Hepatocyte (in vitro differentiated cells): ENCODE measurements at regions not wholly inside any gene's neighbourhood (a gene's known extent, or its start where the extent isn't known, plus 50 kb on each side); places are given as distances from the start of the nearest gene placed in this dataset.

ENCODE experiments used
- DNase-seq: peaks from one replicate; pipeline ENCODE4 v3.0.0-alpha.2; 2016; ENCODE audit warnings: low spot score
- H2AFZ ChIP-seq: fragments of 200-600 bp; sonication (generic); 2 replicates; pipeline ENCODE4 v1.6.0; 2016; ENCODE audit warnings: antibody characterized with exemption, mild to moderate bottlenecking
- H3K27ac ChIP-seq: fragments of 200-600 bp; sonication (generic); 2 replicates; pipeline ENCODE4 v1.5.1; 2016; ENCODE audit warnings: mild to moderate bottlenecking
- H3K27me3 ChIP-seq: fragments of 200-600 bp; sonication (generic); 2 replicates; pipeline ENCODE4 v1.6.1; 2016
- H3K36me3 ChIP-seq: fragments of 200-600 bp; sonication (generic); replicated peaks from 2 replicates; pipeline ENCODE4 v1.5.1; 2016; ENCODE audit warnings: low read depth; ENCODE audit not compliant: insufficient read depth
- H3K4me1 ChIP-seq: fragments of 200-600 bp; sonication (generic); 2 replicates; pipeline ENCODE4 v1.5.1; 2016; ENCODE audit warnings: mild to moderate bottlenecking, moderate library complexity; ENCODE audit not compliant: insufficient read depth
- H3K4me2 ChIP-seq: fragments of 200-600 bp; sonication (generic); 2 replicates; pipeline ENCODE4 v1.6.0; 2016
- H3K4me3 ChIP-seq: fragments of 200-600 bp; sonication (generic); 2 replicates; pipeline ENCODE4 v1.5.1; 2016; ENCODE audit warnings: mild to moderate bottlenecking
- H3K79me2 ChIP-seq: fragments of 200-600 bp; sonication (generic); 2 replicates; pipeline ENCODE4 v1.6.0; 2017; ENCODE audit warnings: mild to moderate bottlenecking
- H3K9me2 ChIP-seq: fragments of 200-600 bp; sonication (generic); replicated peaks from 2 replicates; pipeline ENCODE4 v1.6.0; 2017; ENCODE audit warnings: mild to moderate bottlenecking; ENCODE audit not compliant: insufficient read depth
- H3K9me3 ChIP-seq: fragments of 200-600 bp; sonication (generic); 2 replicates; pipeline ENCODE4 v1.5.1; 2016; ENCODE audit warnings: low read depth, mild to moderate bottlenecking
- H4K20me1 ChIP-seq: fragments of 200-600 bp; sonication (generic); 2 replicates; pipeline ENCODE4 v1.6.0; 2016; ENCODE audit warnings: mild to moderate bottlenecking; ENCODE audit not compliant: insufficient read depth, poor library complexity, severe bottlenecking
- EZH2 ChIP-seq: fragments of 200-600 bp; sonication (generic); IDR thresholded peaks from 2 replicates; pipeline ENCODE4 v1.6.1; 2016; ENCODE audit warnings: antibody characterized with exemption, mild to moderate bottlenecking, borderline replicate concordance
- EZH2phosphoT487 ChIP-seq: fragments of 200-600 bp; sonication (generic); IDR thresholded peaks from one replicate; pipeline ENCODE4 v1.6.1; 2018; ENCODE audit warnings: antibody characterized with exemption, mild to moderate bottlenecking, low read depth, moderate library complexity; ENCODE audit not compliant: unreplicated experiment, severe bottlenecking
- WGBS: methylation state at CpG from one replicate; pipeline ENCODE4 v1.1.6; 2016; ENCODE audit warnings: low lambda C conversion rate; ENCODE audit errors: missing lambda C conversion rate; 5-methylcytosine and 5-hydroxymethylcytosine counted together
- TF ChIP-seq, protein P1 (sequence below): fragments of 200-600 bp; sonication (generic); IDR thresholded peaks from 2 replicates; pipeline ENCODE4 v1.5.1; 2016; ENCODE audit warnings: antibody characterized with exemption, mild to moderate bottlenecking; ENCODE audit not compliant: poor library complexity

DNA sequence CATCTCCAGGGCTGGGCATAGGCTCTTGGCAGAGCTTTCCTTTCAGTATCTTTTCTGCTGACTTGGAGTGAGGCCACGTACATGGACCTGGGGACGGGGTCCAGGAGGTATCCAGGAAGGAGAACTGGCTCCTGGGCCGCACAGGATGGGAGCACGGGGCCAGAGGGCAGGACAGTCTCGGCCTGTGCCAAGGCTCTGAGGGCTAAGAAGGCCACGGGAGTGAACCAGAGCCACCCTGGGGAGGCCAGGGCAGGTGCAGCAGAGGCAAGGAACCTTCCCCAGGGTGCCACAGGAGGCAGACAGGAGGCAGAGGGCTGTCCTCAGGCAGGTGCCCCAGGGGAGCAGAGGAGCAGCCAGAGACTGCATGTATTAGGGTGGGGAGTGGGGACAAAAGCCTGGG lies 50.3 kb downstream of the PLXNA1 start:
- DNase-seq: no peak
- no peaks in the 10 kb centered on the region for H3K79me2 ChIP-seq
- H3K27me3 ChIP-seq: no peaks in the 10 kb centered on the region
- TF ChIP-seq, protein P1, sequence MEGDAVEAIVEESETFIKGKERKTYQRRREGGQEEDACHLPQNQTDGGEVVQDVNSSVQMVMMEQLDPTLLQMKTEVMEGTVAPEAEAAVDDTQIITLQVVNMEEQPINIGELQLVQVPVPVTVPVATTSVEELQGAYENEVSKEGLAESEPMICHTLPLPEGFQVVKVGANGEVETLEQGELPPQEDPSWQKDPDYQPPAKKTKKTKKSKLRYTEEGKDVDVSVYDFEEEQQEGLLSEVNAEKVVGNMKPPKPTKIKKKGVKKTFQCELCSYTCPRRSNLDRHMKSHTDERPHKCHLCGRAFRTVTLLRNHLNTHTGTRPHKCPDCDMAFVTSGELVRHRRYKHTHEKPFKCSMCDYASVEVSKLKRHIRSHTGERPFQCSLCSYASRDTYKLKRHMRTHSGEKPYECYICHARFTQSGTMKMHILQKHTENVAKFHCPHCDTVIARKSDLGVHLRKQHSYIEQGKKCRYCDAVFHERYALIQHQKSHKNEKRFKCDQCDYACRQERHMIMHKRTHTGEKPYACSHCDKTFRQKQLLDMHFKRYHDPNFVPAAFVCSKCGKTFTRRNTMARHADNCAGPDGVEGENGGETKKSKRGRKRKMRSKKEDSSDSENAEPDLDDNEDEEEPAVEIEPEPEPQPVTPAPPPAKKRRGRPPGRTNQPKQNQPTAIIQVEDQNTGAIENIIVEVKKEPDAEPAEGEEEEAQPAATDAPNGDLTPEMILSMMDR: no peak
- TF ChIP-seq EZH2 (no peak), EZH2phosphoT487 (no peak)
- H2AFZ ChIP-seq: no peak overlapping the region
- H3K36me3 ChIP-seq: no peaks in the 10 kb centered on the region
- no peaks in the 10 kb centered on the region for H4K20me1 ChIP-seq
- no peak overlapping the region for H3K27ac ChIP-seq
- H3K4me2 ChIP-seq: no peak overlapping the region
- no peaks in the 10 kb centered on the region for H3K9me3 ChIP-seq
- 97% methylated on average over 6 of the region's 6 CpGs for WGBS
- H3K4me3 ChIP-seq: no peak overlapping the region
- H3K4me1 ChIP-seq: no peaks in the 10 kb centered on the region
- H3K9me2 ChIP-seq: no peaks in the 10 kb centered on the region

DNA sequence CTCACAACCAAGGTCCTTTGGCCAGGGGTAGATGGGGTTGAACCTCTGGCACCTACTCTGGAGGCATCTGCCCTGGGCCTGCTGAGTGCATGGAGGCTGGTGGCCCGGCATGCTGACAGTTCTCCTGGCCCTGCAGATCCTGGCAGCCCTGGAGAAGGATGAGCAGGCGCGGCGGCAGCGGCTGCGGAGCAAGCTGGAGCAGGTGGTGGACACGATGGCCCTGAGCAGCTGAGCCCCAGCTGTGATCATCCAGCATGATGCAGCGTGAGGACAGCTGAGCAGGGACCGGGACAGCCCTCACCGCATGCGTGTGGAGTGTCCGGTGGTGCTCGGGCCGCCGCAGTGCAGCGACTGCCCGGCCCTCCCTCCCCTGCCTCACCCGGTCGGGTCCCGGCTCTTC lies 50.9 kb downstream of the PLXNA1 start:
- Histone ChIP-seq H3K4me1 (no peaks in the 10 kb centered on the region), H3K27me3 (no peaks in the 10 kb centered on the region), H3K4me3 (no peak overlapping the region), H3K9me3 (no peaks in the 10 kb centered on the region), H3K4me2 (no peak overlapping the region), H3K27ac (no peak overlapping the region), H3K79me2 (no peaks in the 10 kb centered on the region), H2AFZ (no peak overlapping the region), H3K9me2 (no peaks in the 10 kb centered on the region), H4K20me1 (no peaks in the 10 kb centered on the region), H3K36me3 (no peaks in the 10 kb centered on the region)
- TF ChIP-seq EZH2phosphoT487 (no peak), EZH2 (no peak)
- TF ChIP-seq, protein P1: no peak
- no peak for DNase-seq
- 97% methylated on average over 16 of the region's 20 CpGs for WGBS

DNA sequence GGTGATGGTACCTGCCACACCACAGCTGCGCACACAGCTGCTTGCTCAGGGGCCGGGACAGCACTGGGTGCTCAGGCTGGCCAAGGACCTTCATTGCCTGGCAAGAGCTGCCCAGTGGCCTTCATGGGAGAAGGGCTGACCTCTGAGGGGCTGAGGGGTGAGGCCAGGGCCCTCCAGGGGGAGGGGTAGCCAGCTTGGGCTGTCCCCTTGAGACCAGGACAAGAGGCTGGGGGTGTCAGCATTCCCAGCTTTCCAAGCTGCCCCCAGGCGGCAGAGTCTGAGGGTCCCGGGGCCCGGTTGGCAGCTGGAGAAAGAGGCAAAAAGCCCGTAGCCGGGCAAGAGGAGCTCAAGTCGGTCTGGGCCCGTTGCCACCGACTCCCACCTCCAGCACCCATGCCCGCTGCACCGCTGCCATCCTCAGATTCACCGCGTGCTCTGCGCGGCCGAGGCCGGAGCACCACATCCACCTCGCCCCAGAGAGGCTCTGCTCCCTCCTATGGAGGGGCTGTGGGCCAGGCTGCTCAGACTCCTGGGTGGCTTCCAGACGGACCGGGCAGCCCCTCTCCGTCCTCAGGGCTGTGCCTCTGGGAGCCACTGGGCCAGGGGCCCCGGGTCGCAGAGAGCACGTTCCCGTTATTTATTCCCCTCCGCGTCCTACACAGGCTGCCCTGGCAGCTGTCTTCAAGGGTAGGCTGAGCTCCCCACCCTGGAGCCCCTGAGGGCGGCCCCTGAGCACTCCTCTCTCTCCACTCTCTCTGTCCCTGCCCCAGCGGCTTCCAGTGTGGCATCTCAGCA lies 51.5 kb downstream of the PLXNA1 start:
- no peaks in the 10 kb centered on the region for H4K20me1 ChIP-seq
- no peak overlapping the region for H3K4me2 ChIP-seq
- DNase-seq: no peak
- H3K27me3 ChIP-seq: no peaks in the 10 kb centered on the region
- no peaks in the 10 kb centered on the region for H3K36me3 ChIP-seq
- no peaks in the 10 kb centered on the region for H3K4me1 ChIP-seq
- 96% methylated on average over 26 of the region's 30 CpGs for WGBS
- TF ChIP-seq EZH2 (no peak), EZH2phosphoT487 (no peak)
- TF ChIP-seq, protein P1: no peak
- no peak overlapping the region for H3K27ac ChIP-seq
- H2AFZ ChIP-seq: no peak overlapping the region
- H3K4me3 ChIP-seq: no peak overlapping the region
- no peaks in the 10 kb centered on the region for H3K79me2 ChIP-seq
- H3K9me3 ChIP-seq: no peaks in the 10 kb centered on the region
- no peaks in the 10 kb centered on the region for H3K9me2 ChIP-seq
